ENCODE measurements at regions not wholly inside any gene's neighbourhood (a gene's known extent, or its start where the extent isn't known, plus 50 kb on each side); places are given as distances from the start of the nearest gene placed in this dataset.

DNA sequence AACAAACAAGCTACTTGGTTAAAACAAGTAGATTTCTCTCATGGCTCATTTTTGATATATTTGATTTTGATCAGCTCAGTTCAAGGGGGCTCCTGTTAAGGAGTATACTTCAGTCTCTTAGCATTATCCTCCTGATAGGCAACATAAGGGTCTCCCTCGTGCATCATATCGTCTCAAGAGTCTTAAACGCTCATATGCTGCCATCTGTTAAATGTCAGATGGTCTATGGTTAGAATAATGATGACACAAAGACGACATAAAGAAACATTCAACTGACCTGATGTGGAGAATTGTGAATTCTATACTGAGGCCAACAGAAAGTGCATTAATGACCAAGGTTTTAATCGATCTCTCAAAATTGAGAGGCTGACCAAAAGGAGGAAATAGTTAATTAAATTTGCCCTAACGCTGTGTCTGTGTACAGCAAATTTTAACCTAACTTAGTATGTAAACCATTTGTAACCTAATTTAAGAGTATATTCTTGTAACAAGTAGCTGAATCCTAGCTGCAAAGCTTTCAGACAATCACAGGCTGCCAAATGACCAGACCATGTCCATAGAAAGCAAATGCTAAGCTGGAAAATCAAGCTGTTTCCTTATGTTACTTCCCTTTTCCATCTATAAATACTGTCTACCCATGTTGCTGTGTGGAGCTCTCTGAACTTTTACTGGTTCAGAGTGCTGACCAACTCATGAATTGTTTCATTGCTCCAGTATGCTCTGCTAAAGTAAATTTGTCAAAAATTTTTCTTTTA, 1688.5 kb downstream of the GRIK2 start:
- DNase-seq (ENCODE audit: low read depth), result no peak
- TF ChIP-seq, protein P1, sequence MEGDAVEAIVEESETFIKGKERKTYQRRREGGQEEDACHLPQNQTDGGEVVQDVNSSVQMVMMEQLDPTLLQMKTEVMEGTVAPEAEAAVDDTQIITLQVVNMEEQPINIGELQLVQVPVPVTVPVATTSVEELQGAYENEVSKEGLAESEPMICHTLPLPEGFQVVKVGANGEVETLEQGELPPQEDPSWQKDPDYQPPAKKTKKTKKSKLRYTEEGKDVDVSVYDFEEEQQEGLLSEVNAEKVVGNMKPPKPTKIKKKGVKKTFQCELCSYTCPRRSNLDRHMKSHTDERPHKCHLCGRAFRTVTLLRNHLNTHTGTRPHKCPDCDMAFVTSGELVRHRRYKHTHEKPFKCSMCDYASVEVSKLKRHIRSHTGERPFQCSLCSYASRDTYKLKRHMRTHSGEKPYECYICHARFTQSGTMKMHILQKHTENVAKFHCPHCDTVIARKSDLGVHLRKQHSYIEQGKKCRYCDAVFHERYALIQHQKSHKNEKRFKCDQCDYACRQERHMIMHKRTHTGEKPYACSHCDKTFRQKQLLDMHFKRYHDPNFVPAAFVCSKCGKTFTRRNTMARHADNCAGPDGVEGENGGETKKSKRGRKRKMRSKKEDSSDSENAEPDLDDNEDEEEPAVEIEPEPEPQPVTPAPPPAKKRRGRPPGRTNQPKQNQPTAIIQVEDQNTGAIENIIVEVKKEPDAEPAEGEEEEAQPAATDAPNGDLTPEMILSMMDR (IDR thresholded peaks at IDR 0.05; ENCODE audit: insufficient read depth, low read length), result no peak
- no peak overlapping the region for H3K4me3 ChIP-seq (ENCODE audit: low read depth, low read length)

DNA sequence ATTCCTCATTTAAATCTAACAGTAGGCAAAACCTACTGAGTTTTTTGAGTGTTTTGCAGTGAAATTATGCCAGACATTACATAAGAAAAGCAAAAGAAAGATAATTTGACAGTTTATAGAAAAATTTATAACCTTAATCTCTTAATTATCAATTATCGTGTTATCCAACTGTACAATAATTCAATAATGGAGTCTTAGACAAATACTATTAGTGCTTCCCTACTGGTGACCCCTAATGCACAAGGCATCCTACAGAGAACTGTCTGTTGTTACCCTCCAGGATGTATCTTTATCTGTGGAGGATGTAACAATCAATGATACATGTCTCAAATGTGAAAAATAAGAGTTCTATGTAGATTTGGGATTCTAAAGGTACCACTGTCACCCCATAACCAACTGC, 1687.6 kb downstream of the GRIK2 start:
- TF ChIP-seq, protein P1 (IDR thresholded peaks at IDR 0.05; ENCODE audit: insufficient read depth, low read length), result no peak
- H3K4me3 ChIP-seq (ENCODE audit: low read depth, low read length), result no peak overlapping the region
- DNase-seq (ENCODE audit: low read depth), result no peak

DNA sequence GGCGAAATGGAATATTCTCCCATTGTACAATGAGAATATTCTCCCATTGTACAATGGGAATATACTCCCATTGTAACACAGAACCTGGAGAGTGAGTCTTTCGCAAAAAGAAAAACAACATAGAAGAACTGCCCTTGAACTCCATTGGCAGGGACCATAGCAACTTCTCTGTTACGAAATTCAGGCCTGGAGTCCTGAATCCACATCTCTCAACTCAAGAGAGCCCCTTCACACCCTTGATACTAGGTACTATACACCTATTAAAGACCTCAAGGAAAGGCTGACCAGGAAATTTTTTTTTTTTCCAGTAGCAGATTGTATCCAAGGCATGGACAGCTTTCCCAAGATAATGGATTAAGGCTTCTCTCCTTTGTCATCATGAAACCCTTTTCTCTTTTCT, 1687.0 kb downstream of the GRIK2 start:
- TF ChIP-seq, protein P1 (IDR thresholded peaks at IDR 0.05; ENCODE audit: insufficient read depth, low read length), result no peak
- DNase-seq (ENCODE audit: low read depth), result no peak
- no peak overlapping the region for H3K4me3 ChIP-seq (ENCODE audit: low read depth, low read length)

DNA sequence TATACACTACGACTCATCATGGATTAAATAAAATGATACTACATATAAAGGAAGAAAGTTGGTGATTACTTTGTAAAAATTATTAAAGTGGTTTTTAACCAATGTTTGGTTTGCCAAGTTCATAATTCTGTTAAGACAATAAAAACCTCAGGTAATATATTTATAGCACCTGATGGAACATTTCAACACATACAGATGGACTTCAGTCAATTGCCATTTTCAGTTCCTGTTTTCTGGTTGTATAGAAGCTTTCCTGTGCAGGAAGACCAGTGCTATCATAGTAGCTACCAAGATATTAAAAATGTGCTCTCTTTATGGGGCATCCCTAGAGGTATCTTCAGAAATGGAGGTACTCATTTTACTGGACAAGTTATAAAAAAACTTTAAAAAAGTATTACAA, 1686.4 kb downstream of the GRIK2 start:
- TF ChIP-seq, protein P1 (IDR thresholded peaks at IDR 0.05; ENCODE audit: insufficient read depth, low read length), result no peak

DNA sequence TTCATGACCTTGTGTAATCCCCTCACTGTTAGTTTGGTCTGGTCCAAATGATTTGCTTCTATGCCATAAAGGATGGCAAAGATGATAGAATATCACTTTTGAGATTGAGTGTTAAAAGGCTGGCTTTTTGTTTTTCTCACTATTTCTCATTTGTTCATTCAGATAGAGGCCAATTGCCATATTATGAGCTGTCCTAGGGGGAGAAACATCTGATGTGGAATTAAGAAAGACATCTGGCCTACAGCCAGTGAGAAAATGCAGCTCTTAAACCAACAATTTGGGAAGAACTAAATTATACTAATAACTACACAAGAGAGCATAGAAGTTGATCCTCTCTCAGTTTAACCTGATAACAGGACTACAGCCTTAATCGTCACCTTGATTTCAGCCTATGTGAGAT, 1668.6 kb downstream of the GRIK2 start:
- TF ChIP-seq, protein P1 (IDR thresholded peaks at IDR 0.05; ENCODE audit: insufficient read depth, low read length), result no peak
- no peak for DNase-seq (ENCODE audit: low read depth)
- no peak overlapping the region for H3K4me3 ChIP-seq (ENCODE audit: low read depth, low read length)

More for the DNA sequence above, 1686.4 kb downstream of the GRIK2 start:
- no peak for DNase-seq (ENCODE audit: low read depth)
- no peak overlapping the region for H3K4me3 ChIP-seq (ENCODE audit: low read depth, low read length)

DNA sequence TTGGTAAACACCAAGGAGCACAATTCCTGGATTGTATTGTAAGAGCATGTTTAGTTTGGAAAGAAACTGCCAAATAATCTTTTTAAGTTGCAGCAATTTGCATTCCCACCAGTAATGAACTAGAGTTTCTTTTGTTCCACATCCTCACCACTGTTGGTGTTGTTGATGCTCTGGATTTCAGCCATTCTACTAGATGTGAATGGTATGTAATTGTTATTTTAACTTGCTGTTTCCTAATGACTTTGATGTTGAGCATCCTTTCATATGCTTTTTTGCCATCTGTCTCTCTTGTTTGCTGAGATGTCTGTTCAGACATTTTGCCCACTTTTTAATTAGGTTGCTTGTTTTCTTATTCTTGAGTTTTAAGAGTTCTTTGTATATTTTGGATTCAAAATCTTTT, 1654.1 kb downstream of the GRIK2 start:
- DNase-seq (ENCODE audit: low read depth), result no peak
- TF ChIP-seq, protein P1 (IDR thresholded peaks at IDR 0.05; ENCODE audit: insufficient read depth, low read length), result no peak
- no peak overlapping the region for H3K4me3 ChIP-seq (ENCODE audit: low read depth, low read length)

DNA sequence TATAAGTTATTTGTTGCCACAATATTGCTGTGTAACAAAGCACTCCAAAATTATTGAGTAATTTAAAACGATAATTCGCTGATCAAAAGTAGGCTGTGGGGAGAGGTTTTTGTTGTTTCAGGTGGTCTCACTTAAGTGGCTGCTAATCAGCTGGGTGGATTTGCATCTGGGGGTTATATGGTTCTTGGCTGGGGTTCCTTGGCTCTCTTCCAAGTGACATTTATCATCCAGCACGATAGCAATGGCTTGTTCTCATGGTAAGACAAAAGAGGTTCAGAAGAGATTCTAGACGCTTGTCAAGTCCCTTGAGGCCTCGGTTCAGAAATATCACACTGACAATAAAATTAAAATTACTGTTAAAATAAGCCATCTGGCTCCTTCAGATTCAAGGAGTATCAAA, 1648.8 kb downstream of the GRIK2 start:
- no peak overlapping the region for H3K4me3 ChIP-seq (ENCODE audit: low read depth, low read length)
- no peak for DNase-seq (ENCODE audit: low read depth)
- TF ChIP-seq, protein P1 (IDR thresholded peaks at IDR 0.05; ENCODE audit: insufficient read depth, low read length), result no peak
